Fibroblast of skin of right biceps (primary cell): ENCODE measurements at regions not wholly inside any gene's neighbourhood (a gene's known extent, or its start where the extent isn't known, plus 50 kb on each side); places are given as distances from the start of the nearest gene placed in this dataset.
A peak's percentile ranks its signal among the peaks of the same experiment; 100 is the strongest.

ENCODE experiments used
- DNase-seq: peaks from one replicate; pipeline ENCODE4 v3.0.0-alpha.2; 2013

- no peak for DNase-seq
Measured at GRCh38 chr11:45472716-45473317, 186.7 kb upstream of the SYT13 start.

- no peak for DNase-seq
Measured at GRCh38 chr11:45471266-45471665, 185.1 kb upstream of the SYT13 start.

- DNase-seq, result no peak
Measured at GRCh38 chr11:45470794-45471167, 184.6 kb upstream of the SYT13 start.

- DNase-seq, result peak; percentile 71
Measured at GRCh38 chr11:45470151-45470793, 184.1 kb upstream of the SYT13 start.

GRCh38 chr11:45468267-45468856, 182.2 kb upstream of the SYT13 start:
- DNase-seq, result peak; percentile 66

GRCh38 chr11:45463541-45463940, 177.4 kb upstream of the SYT13 start:
- DNase-seq, result no peak

- no peak for DNase-seq
Measured at GRCh38 chr11:45461514-45461913, 175.4 kb upstream of the SYT13 start.

- no peak for DNase-seq
Measured at GRCh38 chr11:45459491-45459890, 173.3 kb upstream of the SYT13 start.

GRCh38 chr11:45458269-45458668, 172.1 kb upstream of the SYT13 start:
- no peak for DNase-seq

GRCh38 chr11:45457649-45458048, 171.5 kb upstream of the SYT13 start:
- DNase-seq, result peak; percentile 86

- no peak for DNase-seq
Measured at GRCh38 chr11:45456686-45457085, 170.5 kb upstream of the SYT13 start.

GRCh38 chr11:45455536-45455935, 169.4 kb upstream of the SYT13 start:
- no peak for DNase-seq

- peak; percentile 9 for DNase-seq
Measured at GRCh38 chr11:45454917-45455401, 168.8 kb upstream of the SYT13 start.

GRCh38 chr11:45453721-45454120, 167.6 kb upstream of the SYT13 start:
- DNase-seq, result no peak

GRCh38 chr11:45451766-45452440, 165.8 kb upstream of the SYT13 start:
- DNase-seq, result peak; percentile 16

- DNase-seq, result peak; percentile 46
Measured at GRCh38 chr11:45450189-45450588, 164.0 kb upstream of the SYT13 start.

GRCh38 chr11:45449036-45449601, 163.0 kb upstream of the SYT13 start:
- no peak for DNase-seq

- DNase-seq, result no peak
Measured at GRCh38 chr11:45448561-45448960, 162.4 kb upstream of the SYT13 start.

- no peak for DNase-seq
Measured at GRCh38 chr11:45446998-45447397, 160.9 kb upstream of the SYT13 start.

GRCh38 chr11:45446434-45446833, 160.3 kb upstream of the SYT13 start:
- DNase-seq, result no peak

- no peak for DNase-seq
Measured at GRCh38 chr11:45444796-45445195, 158.7 kb upstream of the SYT13 start.

- no peak for DNase-seq
Measured at GRCh38 chr11:45440111-45440510, 154.0 kb upstream of the SYT13 start.

GRCh38 chr11:45436966-45437365, 150.8 kb upstream of the SYT13 start:
- DNase-seq, result no peak

GRCh38 chr11:45436118-45436517, 150.0 kb upstream of the SYT13 start:
- no peak for DNase-seq
